Activated CD8-positive, alpha-beta memory T cell treated with anti-CD3 and anti-CD28 coated beads for 48 hours (primary cell): ENCODE measurements at regions not wholly inside any gene's neighbourhood (a gene's known extent, or its start where the extent isn't known, plus 50 kb on each side); places are given as distances from the start of the nearest gene placed in this dataset.

ENCODE experiments used
- DNase-seq, 3 experiments: peaks; one replicate each; pipeline ENCODE4 v3.0.0-alpha.2; 2020; ENCODE audit warnings: low read depth in 2 of 3, low spot score in 2 of 3

DNA sequence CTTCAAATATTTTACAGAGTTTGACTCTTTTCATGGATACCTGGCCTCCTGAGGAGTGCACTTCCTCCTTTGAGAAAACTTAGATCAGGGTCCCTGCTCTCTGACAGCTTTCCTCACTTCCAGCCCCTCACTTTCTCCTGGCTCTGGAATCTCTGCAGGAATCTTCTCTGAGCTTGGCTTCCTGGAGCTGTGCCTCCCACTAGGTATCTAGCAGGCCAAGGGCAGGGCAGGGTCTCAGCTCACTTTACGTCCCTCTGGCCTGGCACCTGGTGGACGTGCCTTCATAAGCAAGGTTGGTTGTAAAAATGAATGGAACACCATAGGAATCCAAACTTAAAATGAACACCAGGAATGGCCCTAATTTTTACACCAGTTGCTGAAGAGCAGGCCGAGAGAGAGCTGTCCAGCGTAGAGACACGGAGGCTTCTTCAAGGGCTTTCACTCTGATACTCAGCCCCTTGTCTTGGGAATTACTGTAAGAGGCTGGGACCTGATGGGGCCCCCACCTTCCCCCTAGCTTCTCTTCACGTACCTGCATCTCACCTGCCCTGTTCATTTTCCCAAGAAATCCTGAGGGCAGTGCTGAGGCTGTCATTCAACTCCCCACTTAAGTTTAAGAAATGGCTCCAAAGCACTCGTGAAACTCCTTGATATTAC lies 426.9 kb upstream of the ID2 start:
- no peak for DNase-seq

DNA sequence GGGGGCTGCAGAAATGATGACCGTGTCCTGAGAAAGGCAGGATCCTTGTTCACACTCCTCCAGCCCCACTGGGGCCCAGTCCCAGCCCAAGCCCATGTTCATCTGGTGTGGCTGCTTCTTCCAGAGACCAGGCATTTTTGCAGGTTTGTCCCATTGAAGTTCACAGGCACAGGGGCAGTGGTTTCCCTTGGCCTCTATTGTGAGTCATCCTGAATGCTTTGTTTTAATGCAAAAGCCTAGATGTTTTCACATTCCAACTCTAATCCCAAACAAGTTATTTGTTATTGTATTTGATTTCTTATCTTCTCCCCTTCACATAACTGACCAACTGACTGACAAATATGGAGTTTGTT lies 426.4 kb upstream of the ID2 start:
- DNase-seq: no peak

DNA sequence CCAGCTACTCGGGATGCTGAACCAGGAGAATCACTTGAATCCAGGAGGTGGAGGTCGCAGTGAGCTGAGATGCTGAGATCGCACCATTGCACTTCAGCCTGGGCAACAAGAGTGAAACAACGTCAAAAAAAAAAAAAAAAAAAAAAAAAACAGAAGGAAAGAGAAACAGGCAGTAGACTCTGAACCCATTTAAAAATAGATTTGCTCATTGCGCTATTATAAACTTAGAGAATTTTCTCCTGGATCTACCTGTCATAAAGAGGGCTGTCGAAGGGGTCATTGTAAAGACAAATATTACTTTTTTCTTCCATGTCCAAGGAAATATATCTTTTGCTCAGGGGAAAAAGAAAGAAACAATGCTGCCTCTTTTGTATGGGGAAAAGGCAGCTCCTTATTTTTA lies 425.0 kb upstream of the ID2 start:
- DNase-seq: no peak

DNA sequence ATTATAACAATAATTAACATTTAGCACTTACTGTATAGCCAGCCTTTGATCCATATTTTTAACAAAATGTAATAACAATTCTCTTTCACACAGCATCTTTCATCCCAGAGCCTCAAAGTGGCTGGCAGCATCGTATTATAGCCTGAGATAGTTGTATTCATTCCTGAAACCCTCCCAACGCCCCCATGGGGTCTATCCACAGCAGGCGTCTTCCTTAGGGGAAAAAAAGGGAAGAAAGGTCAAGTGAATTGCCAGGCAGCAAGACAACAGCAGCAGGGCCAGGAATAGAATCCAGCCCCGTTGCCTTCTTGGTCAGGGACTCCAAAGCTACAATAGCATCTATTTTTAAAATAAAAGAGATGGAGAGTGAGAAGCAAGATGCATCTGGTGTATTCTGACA lies 424.4 kb upstream of the ID2 start:
- no peak for DNase-seq

DNA sequence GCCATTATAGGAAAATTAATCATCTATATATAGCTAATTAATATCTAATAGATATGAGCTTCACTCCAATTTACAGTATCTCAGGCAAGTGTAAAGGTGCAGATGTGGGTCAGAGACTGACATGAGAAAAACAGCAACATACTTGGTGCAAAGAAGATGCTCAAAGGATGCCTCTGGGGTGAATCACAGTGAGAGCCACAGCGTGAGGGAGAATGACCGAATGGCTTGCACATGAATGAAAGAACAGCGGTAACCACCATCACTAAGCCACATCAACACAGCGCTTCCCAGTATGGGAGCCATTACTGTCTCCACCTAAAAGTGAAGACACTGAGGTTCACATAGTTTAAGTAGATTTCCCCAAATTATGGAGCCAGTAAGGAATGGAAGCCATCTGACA lies 423.4 kb upstream of the ID2 start:
- no peak for DNase-seq

DNA sequence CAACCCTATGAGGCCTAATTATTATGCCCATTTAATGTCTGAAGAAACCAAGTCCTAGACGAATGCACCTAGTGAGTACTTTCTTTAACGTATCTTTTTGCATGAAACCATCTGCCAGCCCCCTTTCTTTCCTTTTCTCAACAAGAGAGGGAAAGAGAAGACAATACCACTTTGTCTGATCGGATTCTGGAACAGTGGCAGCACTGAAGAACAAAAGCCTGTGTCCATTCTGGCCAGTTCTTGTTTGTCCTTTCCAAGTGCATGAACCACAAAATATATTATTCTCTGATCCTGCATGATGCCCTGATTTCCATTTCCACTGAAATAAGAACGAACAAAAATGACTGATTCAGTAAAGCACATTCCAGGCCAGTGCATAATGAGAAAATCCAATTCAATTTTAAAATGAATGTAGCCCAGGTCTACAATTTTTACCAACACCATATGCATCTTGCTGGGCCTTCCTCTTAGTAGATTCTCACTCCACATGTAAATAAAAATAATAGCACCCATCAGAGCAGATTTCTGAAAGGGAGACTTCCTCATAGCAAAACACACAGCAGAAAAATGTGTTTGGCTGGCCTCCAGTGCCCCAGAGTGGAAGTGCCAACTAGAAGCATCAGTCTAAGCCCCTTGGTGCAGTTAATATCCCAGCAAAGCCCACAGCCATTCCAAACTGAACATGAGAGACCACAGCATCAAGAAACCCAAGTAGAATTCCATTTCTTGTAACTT lies 422.6 kb upstream of the ID2 start:
- DNase-seq: no peak

DNA sequence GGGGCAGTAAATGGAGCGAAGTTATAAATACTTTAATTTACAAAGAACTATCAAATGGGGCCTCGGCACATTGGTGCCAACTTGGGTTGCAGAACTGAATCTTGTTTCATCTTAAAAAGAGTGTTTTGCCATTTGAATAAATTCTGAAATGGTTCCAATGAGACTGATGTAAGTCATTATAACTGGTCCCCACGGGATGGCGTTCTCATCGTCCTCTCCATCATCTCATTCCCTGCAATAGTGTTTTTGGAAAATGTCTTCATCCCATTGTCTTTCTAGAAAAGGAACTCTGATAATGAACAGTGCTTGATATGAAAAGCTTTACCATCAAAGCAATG lies 422.0 kb upstream of the ID2 start:
- DNase-seq: no peak

DNA sequence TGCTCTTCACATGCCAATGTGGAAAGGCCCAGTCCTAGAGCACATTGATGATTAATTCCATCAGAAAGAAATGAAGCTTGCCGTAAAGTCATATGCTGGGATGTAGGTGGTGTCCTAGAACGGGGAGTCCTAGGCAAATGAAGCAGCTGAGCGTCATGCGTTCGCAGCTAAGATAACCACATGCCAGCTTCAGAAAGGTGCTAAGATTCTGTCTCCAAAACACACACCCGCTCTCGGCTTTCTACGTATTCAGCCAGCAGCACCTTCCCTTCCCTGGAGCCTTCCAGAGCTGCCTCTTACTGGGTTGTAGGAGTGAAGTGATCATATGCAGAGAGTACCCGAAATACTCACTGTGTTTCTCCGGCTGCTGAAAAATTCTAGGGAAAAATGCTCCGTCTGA lies 421.6 kb upstream of the ID2 start:
- no peak for DNase-seq

DNA sequence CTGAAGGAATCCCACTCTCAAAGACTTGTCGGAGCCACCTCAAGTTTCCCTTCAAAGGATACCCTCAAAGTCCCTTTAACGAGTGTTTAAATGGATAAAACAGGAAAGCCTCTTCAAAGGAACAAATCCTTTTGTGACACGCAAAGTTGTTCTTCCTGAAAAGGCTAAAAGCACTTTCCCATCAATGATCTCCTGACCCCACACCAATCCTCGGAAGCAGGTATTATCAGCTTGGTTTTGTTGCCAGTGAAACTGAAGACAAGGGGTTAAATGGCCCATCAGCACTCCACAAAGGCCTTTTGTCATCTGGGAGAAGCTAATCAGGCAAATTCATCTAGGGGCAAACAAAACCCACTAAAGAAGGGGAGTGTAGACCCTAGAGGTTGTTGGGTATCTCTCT lies 418.0 kb upstream of the ID2 start:
- DNase-seq: no peak

DNA sequence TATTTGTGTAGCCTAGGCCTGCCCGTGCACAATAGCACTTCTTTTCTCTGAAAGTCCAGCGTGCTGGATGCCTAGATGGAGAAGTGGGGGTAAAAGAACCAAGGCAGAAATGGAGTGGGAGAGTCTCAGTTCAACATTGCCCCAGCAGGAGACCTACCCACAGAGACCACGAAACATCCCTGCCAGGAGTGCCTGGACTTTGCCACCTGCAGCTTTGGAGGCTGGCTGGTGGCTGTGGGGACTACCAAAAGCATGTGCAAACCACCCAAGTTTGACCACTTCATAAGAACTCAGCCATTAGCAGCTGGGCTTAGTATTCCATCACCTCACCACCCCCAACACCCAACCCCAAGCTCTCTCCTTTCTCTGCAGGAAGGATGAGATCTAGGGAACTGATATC lies 416.9 kb upstream of the ID2 start:
- DNase-seq: no peak

DNA sequence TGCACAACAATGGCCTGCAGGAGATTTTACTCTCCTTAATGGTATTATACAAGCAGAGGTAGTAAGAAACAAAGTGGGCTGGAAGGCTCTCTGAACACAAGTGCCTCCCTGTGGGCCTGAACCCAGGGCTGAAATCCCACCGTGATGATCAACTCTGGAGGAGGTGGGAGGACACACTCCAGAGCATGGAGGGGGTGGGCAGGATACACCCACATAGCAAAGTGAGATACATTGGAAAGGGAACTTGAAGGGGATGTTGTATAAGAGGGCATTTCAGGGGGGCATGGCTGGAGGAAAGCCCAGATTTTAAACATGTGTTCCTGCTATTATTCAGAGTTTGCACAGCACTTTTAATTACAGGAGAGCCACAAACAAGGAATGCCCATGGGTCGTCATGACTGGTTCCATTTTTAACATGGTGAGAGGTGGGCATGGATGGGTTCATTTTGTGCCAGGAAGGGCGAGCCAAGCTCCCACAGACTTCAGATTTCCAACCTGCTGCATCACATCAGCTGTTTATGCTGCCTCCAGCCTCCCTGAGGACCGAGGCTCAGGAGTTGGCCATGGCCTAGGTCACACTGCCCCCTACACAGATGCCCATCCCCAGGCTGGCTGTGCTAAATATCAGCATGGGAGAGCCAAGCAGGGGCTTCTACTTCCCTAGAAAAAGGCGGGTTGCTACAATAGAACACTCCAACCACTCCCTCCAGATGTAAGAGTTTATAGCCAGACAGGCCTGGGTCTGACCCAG lies 416.2 kb upstream of the ID2 start:
- no peak for DNase-seq

DNA sequence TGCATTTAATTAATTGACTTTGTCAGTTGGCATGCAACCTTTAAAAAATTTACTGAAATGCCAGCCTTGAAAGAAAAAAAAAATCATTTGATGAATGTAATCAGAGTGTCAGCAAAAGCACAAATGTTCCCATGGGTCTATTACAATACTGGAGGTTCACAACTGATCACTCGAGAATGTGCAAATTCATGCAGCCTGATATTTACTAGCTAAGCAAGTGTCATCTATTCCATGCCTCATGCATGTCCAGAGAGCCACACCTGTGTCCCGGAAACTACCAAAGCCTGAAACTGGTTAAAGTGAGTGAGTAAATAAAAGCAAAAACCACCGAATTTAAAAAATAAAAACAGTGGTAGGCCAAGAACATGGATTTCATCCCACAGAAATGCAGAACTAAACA lies 415.3 kb upstream of the ID2 start:
- DNase-seq: no peak

DNA sequence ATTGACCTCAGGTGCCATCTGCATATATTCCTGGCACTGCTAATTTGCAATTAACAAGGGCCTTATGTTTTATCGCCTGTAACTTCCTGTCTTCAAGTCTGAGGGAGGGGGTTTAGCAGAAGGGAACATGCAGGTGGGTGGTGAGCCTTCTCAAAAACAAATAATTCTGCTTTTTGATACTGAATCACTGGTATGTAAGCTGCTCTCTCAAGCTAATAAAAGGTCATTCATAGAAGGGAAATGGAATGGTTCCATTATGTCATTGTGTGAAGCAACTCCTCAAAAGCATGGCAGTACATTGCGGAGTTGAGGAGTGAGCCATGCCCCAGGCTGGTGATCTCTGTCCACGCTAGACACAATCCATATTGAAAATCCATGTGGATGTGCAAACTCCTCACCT lies 414.8 kb upstream of the ID2 start:
- DNase-seq: no peak

DNA sequence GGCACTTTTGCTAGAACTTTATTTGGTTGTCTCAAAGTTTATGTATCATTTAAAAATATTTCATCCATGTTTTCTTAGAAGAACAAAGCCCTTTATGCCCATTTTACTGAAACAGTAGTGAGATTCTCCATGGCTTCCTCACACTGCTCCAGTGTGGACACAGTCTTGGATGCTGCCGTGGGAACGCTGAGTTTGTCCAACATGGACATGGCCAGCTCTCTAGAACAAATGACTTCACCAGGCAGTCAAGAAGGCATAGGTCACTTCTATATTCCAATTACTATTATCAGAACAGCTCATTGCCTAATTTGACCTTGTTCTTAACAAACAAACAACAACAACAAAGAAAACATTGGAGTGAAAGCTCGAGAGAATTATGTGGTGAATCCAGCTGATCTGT lies 414.1 kb upstream of the ID2 start:
- no peak for DNase-seq

DNA sequence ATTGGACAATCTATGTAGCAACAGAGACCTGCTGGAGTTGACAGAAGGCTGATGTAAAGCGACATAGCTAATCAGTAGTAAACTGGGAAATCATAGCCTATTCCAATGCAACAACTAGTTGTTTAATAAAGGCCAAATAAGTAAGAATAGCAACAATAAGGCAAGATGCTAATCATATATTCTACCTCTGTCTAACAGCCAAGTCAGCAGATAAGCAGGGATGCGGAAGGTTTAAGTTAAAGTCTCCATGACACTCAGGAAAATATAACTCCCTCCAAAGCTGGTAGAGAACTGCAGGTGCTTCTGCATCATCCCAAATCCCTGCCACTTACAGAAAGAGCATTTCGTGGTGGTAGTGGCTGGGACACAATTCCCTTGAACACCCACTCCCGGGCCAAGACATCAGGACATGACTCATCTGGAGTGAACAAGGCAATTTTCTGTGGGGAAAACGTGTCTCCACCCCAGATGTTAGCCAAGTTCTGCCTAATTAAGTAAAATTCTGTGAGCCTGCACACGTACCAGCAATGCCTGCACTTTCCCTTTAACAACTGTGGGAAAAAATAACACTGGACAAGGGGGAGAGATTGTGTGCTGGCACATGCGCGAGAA lies 413.6 kb upstream of the ID2 start:
- no peak for DNase-seq

DNA sequence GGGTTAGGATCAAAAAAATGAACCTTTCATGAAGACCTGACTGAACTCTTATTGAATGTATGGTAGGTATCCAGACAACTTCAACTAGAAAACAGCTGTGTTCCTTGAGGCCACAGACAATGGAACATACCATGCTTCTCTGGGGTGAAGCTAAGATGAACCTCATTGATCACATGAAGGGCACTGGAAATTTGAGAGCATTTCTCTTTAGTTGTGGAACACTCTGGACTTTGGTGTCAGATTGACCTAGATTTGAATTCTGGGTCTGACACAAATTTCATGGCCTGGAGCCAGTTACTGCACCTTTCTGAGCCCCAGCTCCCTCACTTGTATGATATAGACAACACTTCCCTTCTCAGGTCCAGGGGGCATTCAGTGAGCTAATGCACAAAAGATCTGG lies 411.2 kb upstream of the ID2 start:
- DNase-seq: no peak

DNA sequence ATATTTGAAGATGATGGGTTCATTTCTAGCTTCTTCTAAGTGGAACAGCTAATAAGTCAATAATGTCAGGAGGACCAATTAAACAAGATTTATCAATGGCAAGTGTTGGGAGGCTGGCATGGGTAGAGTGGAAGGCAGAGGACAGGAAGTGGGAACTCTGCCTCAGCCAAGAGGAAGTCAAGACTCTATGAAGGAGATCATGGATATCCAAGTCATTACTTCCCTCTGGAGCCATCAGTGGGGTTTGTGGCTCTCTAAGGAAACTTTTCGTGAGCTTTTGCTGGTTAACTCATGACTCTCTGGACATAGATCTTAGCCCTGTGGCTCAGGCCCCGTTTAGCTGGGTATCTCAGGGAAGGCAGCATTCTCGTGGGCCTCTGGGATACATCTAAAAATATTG lies 410.4 kb upstream of the ID2 start:
- no peak for DNase-seq

DNA sequence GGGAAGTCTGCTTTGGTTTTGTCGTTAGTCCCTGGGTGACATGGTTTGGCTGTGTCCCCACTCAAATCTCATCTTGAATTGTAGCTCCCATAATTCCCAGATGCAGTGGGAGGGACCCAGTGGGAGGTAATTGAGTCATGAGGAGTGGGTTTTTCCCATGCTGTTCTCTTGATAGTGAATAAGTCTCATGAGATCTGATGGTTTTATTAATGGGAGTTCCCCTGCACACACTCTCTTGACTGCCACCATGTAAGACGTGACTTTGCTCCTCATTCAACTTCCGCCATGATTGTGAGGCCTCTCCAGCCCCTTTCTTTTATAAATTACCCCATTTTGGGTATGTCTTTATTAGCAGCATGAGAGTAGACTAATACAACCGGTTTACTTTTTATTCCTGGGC lies 405.8 kb upstream of the ID2 start:
- no peak for DNase-seq

DNA sequence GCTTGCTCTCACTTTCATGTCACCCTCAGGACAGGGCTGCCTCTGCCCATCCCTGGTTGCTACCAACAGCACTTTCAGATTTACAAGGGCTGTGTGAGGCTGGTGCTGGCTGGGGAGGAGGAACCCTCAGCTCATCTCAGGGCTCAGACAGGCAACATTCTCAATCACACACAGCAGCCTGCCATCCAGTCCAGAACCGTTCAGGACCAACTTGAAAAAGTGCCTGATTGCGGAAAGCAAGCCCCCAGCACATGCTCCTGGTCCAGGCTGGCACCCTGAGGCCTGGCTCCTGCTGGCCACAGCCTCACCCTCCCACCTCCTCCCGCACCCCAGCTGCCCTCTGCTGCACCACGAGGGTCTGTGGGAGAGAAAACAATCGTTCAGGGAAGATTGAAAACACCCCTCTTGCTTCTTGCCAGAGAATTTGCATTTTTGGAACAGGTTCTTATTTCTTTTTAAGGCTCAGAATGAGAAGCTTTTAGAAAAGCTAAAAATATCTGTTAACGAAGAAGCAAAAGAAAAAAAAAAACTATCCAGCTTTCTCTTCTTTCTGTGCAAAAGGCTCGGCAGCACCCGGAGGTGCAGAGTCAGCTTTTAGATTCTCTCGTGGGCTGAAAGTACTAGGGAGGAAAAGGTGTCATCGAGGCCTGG lies 403.8 kb upstream of the ID2 start:
- DNase-seq: no peak

DNA sequence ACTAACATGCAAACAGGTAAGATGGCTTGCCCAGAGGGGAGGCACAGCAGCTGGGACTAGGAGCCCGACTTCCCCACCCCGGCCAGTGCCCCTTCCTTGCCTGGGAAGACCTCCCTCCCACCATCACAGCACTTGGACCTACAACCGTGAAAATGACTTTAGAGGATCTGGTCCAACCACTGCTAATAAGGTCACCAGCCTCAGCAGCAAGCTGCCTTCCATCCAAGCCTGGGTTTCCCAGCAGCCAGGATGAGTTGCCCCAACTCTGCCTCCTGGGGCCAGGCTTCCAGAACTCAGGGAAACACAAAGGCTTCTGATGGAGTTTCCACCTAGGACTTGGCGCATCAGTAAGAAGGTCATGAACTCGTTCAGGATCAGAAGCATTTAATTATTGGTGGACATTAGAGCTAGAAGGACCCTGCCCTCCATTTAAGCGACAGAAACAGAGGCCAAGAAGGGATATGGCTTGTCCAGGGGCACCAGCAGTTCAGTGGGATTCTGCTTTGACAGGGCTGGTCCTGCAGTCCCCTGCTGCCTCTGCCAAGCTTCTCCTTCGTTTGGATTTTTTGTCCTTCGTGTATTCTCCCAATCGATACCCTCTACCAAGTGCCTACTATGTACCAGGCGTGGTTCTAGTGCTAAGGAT lies 403.0 kb upstream of the ID2 start:
- DNase-seq: no peak

DNA sequence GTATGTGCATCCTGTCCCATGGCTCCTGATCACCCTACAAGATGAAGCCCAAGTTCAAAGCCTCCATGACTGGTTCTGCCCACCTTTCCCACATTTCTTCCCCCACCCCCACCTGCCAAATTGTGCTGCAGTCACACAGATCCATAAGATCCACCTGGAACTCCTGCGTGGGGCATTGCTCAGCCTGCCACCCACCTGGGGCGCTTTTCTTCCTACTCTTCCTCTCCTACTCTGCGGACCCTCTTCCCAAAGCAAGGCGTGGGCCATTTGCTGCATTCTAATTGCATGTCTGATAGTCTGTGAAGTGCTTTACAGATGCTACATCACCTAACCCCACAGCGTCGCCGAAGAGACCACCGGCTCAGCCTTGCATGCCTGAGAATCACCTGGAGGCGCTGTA lies 402.4 kb upstream of the ID2 start:
- no peak for DNase-seq
